ENCODE measurements at regions not wholly inside any gene's neighbourhood (a gene's known extent, or its start where the extent isn't known, plus 50 kb on each side); places are given as distances from the start of the nearest gene placed in this dataset.
"Not testable (repeated sequence)": the region's sequence is repeated elsewhere in the genome, so short reads cannot be mapped to it uniquely, and the experiment has no call there.

- no peak for DNase-seq
Measured at GRCh38 chr2:7691961-7692656, 774.9 kb downstream of the RNF144A start.

- DNase-seq = no peak
Measured at GRCh38 chr2:7692657-7693161, 775.5 kb downstream of the RNF144A start.

GRCh38 chr2:7693246-7694075 is 776.2 kb downstream of the RNF144A start:
- no peak for DNase-seq

GRCh38 chr2:7694076-7694985 is 777.1 kb downstream of the RNF144A start:
- DNase-seq = peak; percentile 36

DNA sequence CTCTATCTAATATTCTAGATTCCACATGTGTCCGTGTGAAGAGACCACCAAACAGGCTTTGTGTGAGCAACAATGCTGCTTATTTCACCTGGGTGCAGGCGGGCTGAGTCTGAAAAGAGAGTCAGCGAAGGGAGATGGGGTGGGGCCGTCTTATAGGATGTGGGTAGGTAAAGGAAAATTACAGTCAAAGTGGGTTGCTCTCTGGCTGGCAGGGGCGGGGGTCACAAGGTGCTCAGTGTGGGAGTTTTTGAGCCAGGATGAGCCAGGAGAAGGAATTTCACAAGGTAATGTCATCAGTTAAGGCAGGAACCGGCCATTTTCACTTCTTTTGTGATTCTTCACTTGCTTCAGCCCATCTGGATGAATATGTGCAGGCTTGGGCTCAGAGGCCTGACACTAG is 779.3 kb downstream of the RNF144A start:
- not testable (repeated sequence) for DNase-seq

DNA sequence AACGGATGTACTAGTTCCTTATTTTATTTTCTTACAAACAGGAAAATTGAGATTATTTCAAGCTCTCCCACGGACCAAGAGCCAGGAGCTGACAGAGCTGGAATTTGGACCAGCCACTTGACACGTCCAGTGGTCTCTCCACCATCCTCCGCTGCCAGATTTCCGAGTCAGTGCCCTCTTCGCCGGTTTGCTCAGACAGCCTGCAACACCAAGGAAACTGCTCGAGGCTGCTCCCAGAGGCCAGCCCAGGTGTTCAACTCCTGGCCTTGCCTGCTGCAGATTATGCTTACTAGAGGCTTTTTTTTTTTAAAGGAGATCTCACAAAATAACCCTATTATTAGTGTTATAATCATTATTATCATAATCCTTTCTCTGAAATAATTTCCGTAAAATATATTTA is 779.8 kb downstream of the RNF144A start:
- no peak for DNase-seq

GRCh38 chr2:7701791-7702190 is 784.6 kb downstream of the RNF144A start:
- no peak for DNase-seq

DNA sequence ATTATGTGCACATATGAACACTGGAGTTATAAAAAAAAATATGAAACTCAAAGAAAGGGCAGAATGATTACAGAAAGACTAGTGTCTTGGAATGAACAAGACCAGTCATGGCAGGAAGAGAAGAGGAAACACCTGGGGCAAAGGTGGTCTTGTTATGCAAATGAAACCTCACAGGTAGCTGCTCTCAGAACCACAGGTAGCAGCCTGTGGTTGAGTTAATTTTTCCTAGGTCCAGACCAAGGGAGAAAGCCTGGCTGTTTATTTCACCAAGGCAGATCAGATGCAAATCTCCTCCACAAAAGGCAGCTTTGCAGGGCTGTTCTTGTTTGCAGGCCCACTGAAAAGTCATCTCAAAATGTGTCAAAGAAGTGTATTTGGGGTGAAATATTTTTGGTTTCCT is 785.8 kb downstream of the RNF144A start:
- DNase-seq = no peak

- no peak for DNase-seq
Measured at GRCh38 chr2:7703543-7704144, 786.4 kb downstream of the RNF144A start.

DNA sequence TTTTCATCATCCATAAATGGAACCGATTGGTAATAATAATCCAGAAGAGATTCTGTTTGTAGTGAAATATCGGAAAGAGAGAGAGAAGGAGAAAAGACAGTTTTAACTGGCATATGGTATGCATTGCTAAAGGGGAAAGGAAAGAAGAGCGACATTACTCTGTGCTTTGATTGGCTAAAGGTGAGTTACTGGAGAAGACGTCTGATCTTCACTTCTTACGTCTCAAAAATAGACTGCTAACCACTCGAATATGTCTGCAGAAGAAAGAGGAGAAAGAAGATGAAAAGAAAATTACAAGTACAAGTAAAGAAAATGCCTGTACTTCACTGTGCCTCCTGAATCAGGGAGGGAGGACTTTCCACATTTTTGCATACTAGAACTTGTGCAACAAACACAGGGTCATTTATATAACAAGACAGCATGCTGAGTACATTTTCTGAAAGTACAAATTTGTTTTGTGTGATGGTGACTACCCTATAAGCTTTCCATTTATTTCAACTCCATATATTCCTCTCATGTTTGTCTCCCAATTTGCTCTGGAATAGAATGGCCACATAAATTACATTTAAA is 787.2 kb downstream of the RNF144A start:
- no peak for DNase-seq

DNA sequence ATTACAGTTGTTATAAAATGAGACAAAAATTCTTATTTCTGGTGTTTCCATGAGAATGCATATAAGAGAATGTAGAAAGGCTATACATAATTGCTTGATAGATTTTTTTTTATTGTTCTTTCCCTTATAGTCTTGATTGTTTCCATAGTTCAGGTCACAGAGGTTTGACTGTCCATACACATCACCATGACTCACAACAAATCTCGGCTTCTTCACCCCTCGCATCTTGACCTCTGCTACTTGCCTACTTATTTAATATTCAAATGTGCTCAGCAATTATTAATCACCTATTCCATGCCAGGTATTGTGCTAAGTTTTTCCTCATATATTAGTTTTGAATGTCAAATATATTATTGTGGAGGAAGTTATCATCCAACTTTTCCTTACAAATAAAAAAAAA is 789.6 kb downstream of the RNF144A start:
- DNase-seq = no peak

GRCh38 chr2:7707723-7708122 is 790.5 kb downstream of the RNF144A start:
- no peak for DNase-seq

GRCh38 chr2:7709907-7710306 is 792.7 kb downstream of the RNF144A start:
- peak; percentile 17 for DNase-seq

DNA sequence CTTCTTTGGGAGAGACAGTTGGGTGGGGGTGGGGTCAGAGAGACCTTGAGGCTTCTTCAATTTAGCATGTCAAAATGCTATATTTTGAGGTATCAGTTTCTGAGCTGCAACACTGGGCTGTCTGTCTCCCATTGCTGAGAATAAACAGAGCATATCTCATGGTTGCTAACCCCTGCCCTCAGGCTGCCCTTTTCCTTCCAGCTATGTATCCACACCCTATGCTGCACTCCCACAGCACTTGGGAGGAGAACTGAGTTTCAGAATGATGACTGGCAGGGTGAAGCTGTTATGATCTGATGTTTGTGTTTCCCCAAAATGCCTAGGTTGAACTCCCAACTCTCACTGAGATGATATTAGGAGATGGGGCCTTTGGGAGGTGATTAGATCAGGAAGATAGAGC is 794.0 kb downstream of the RNF144A start:
- DNase-seq = no peak

GRCh38 chr2:7719876-7720275 is 802.7 kb downstream of the RNF144A start:
- DNase-seq = no peak

DNA sequence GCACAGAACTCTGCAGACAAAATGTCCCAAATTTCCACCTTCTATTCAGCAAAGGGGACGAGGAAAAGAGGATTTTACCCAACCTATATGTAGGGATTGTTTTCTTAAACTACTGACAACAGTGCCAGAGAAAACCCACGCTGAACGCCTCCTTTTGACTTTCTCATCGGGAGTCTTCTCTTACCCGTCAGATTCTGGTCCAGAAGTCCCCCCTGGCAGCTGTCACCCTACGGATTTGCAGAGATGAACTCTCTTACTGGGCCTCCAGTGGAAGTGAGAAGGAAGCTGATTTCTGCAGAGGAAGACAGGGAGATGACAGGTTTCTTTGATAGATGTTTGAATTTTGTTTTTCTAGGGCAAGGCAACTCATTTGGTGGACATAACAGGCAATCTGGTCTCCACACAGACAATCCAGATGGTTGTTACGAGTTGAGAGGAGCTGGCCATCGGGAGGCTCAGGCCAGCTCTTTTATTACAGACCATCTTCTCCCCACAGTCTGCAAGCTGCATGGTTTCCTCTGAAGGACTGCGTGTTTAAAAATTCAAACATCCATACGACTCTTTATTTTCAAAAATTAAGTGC is 804.3 kb downstream of the RNF144A start:
- no peak for DNase-seq

GRCh38 chr2:7722212-7722910 is 805.1 kb downstream of the RNF144A start:
- no peak for DNase-seq

- DNase-seq = no peak
Measured at GRCh38 chr2:7724336-7724735, 807.1 kb downstream of the RNF144A start.

GRCh38 chr2:7725171-7725849 is 808.1 kb downstream of the RNF144A start:
- no peak for DNase-seq

GRCh38 chr2:7725850-7726242 is 808.6 kb downstream of the RNF144A start:
- no peak for DNase-seq

- no peak for DNase-seq
Measured at GRCh38 chr2:7726989-7727388, 809.8 kb downstream of the RNF144A start.
